ENCODE measurements at regions not wholly inside any gene's neighbourhood (a gene's known extent, or its start where the extent isn't known, plus 50 kb on each side); places are given as distances from the start of the nearest gene placed in this dataset.
"Not testable (repeated sequence)": the region's sequence is repeated elsewhere in the genome, so short reads cannot be mapped to it uniquely, and the experiment has no call there.

GRCh38 chr20:55417836-55418235 is 587.5 kb downstream of the CBLN4 start:
- H3K27me3 ChIP-seq (replicated peaks; ENCODE audit: control insufficient read depth, insufficient read depth, low read length) = no peaks in the 10 kb centered on the region
- TF ChIP-seq, protein P1, sequence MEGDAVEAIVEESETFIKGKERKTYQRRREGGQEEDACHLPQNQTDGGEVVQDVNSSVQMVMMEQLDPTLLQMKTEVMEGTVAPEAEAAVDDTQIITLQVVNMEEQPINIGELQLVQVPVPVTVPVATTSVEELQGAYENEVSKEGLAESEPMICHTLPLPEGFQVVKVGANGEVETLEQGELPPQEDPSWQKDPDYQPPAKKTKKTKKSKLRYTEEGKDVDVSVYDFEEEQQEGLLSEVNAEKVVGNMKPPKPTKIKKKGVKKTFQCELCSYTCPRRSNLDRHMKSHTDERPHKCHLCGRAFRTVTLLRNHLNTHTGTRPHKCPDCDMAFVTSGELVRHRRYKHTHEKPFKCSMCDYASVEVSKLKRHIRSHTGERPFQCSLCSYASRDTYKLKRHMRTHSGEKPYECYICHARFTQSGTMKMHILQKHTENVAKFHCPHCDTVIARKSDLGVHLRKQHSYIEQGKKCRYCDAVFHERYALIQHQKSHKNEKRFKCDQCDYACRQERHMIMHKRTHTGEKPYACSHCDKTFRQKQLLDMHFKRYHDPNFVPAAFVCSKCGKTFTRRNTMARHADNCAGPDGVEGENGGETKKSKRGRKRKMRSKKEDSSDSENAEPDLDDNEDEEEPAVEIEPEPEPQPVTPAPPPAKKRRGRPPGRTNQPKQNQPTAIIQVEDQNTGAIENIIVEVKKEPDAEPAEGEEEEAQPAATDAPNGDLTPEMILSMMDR (IDR thresholded peaks at IDR 0.05; ENCODE audit: insufficient read depth, low read length, poor library complexity, severe bottlenecking) = no peak
- H3K4me3 ChIP-seq (replicated peaks; ENCODE audit: low read depth, low read length) = no peak overlapping the region
- DNase-seq (ENCODE audit: extremely low read depth, insufficient read length) = no peak
- H3K36me3 ChIP-seq (ENCODE audit: control insufficient read depth, insufficient read depth, low read length) = no peaks in the 10 kb centered on the region

GRCh38 chr20:55415567-55416142 is 589.7 kb downstream of the CBLN4 start:
- no peak overlapping the region for H3K4me3 ChIP-seq (replicated peaks; ENCODE audit: low read depth, low read length)
- no peaks in the 10 kb centered on the region for H3K36me3 ChIP-seq (ENCODE audit: control insufficient read depth, insufficient read depth, low read length)
- no peak for DNase-seq (ENCODE audit: extremely low read depth, insufficient read length)
- H3K27me3 ChIP-seq (replicated peaks; ENCODE audit: control insufficient read depth, insufficient read depth, low read length) = no peaks in the 10 kb centered on the region
- TF ChIP-seq, protein P1 (IDR thresholded peaks at IDR 0.05; ENCODE audit: insufficient read depth, low read length, poor library complexity, severe bottlenecking) = no peak

DNA sequence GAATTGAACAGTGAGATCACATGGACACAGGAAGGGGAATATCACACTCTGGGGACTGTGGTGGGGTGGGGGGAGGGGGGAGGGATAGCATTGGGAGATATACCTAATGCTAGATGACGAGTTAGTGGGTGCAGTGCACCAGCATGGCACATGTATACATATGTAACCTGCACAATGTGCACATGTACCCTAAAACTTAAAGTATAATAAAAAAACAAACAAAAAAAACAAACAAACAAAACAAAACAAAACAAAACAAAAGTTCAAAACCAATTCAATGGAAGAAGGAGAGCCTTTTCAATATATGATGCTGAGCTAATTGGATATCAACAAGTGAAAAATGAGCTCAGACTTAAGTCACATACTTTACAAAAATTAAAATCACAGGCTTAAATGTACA is 592.8 kb downstream of the CBLN4 start:
- H3K27me3 ChIP-seq (replicated peaks; ENCODE audit: control insufficient read depth, insufficient read depth, low read length); DNase-seq (ENCODE audit: extremely low read depth, insufficient read length); H3K4me3 ChIP-seq (replicated peaks; ENCODE audit: low read depth, low read length); H3K36me3 ChIP-seq (ENCODE audit: control insufficient read depth, insufficient read depth, low read length): not testable (repeated sequence)

GRCh38 chr20:55406891-55407290 is 598.4 kb downstream of the CBLN4 start:
- DNase-seq (ENCODE audit: extremely low read depth, insufficient read length) = no peak
- Histone ChIP-seq H3K4me3 (replicated peaks; ENCODE audit: low read depth, low read length) (no peak overlapping the region), H3K36me3 (ENCODE audit: control insufficient read depth, insufficient read depth, low read length) (no peaks in the 10 kb centered on the region), H3K27me3 (replicated peaks; ENCODE audit: control insufficient read depth, insufficient read depth, low read length) (no peaks in the 10 kb centered on the region)
- TF ChIP-seq, protein P1 (IDR thresholded peaks at IDR 0.05; ENCODE audit: insufficient read depth, low read length, poor library complexity, severe bottlenecking) = no peak

DNA sequence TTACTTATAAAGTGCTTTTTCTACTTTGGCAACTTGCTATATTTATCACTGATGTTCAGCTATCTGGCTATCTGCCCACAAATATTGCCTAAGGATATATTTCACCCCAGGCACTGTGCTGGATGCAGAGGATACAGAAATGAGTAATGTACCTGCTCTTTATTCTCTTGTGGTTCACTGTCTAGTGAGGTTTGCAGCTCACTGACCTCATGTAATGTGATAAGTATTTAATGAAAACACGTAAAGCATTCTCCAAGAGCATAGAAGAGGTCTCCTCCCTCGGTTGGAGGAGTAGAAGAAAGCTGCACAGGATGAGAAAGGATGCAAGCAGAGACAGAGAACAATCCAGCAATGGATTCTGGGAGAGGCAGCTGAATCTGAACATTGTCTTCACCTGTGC is 610.7 kb downstream of the CBLN4 start:
- no peaks in the 10 kb centered on the region for H3K36me3 ChIP-seq (ENCODE audit: control insufficient read depth, insufficient read depth, low read length)
- no peak overlapping the region for H3K4me3 ChIP-seq (replicated peaks; ENCODE audit: low read depth, low read length)
- no peaks in the 10 kb centered on the region for H3K27me3 ChIP-seq (replicated peaks; ENCODE audit: control insufficient read depth, insufficient read depth, low read length)
- DNase-seq (ENCODE audit: extremely low read depth, insufficient read length) = no peak
- TF ChIP-seq, protein P1 (IDR thresholded peaks at IDR 0.05; ENCODE audit: insufficient read depth, low read length, poor library complexity, severe bottlenecking) = no peak

GRCh38 chr20:55390791-55391190 is 614.5 kb downstream of the CBLN4 start:
- no peak for DNase-seq (ENCODE audit: extremely low read depth, insufficient read length)
- H3K27me3 ChIP-seq (replicated peaks; ENCODE audit: control insufficient read depth, insufficient read depth, low read length) = no peaks in the 10 kb centered on the region
- H3K4me3 ChIP-seq (replicated peaks; ENCODE audit: low read depth, low read length) = no peak overlapping the region
- H3K36me3 ChIP-seq (ENCODE audit: control insufficient read depth, insufficient read depth, low read length) = no peaks in the 10 kb centered on the region
- TF ChIP-seq, protein P1 (IDR thresholded peaks at IDR 0.05; ENCODE audit: insufficient read depth, low read length, poor library complexity, severe bottlenecking) = no peak
